CD14-positive monocyte (primary cell): ENCODE measurements at regions not wholly inside any gene's neighbourhood (a gene's known extent, or its start where the extent isn't known, plus 50 kb on each side); places are given as distances from the start of the nearest gene placed in this dataset.

Experiments used
- DNase-seq, 3 donors: peaks; one replicate each; pipeline ENCODE4 v3.0.0-alpha.2; 2011 to 2022
- H2AFZ ChIP-seq: 2 replicates; pipeline ENCODE4 v1.6.0; 2012; ENCODE audit warnings: mild to moderate bottlenecking, low read depth, low read length, inconsistent platforms; ENCODE audit not compliant: insufficient read depth, poor library complexity, severe bottlenecking
- H3K27ac ChIP-seq, 2 donors: 1 replicate in 1 of 2; 2 replicates in 1 of 2; pipeline ENCODE4 v1.5.1; 2012 to 2013; ENCODE audit warnings: low read length in 2 of 2, control low read depth in 1 of 2, inconsistent platforms in 1 of 2, low read depth in 1 of 2, mild to moderate bottlenecking in 1 of 2
- H3K27me3 ChIP-seq, 2 donors: one replicate each; pipeline versions ENCODE4 v1.6.0 to v1.6.1; 2011 to 2013; ENCODE audit warnings: low read length in 2 of 2; ENCODE audit not compliant: control insufficient read depth in 2 of 2, insufficient read depth in 2 of 2
- H3K36me3 ChIP-seq, 2 donors: replicated peaks in 1 of 2; 1 replicate in 1 of 2; 2 replicates in 1 of 2; pipeline versions ENCODE4 v1.5.1 to v1.6.1; 2012 to 2013; ENCODE audit warnings: low read length in 2 of 2, control low read depth in 1 of 2, inconsistent platforms in 1 of 2, mild to moderate bottlenecking in 1 of 2; ENCODE audit not compliant: insufficient read depth in 2 of 2, control insufficient read depth in 1 of 2
- H3K4me1 ChIP-seq, 2 donors: 1 replicate in 1 of 2; 2 replicates in 1 of 2; pipeline versions ENCODE4 v1.5.1 to v1.6.1; 2012 to 2013; ENCODE audit warnings: low read length in 2 of 2, control low read depth in 1 of 2, inconsistent platforms in 1 of 2, mild to moderate bottlenecking in 1 of 2, moderate library complexity in 1 of 2; ENCODE audit not compliant: insufficient read depth in 2 of 2, control insufficient read depth in 1 of 2
- H3K4me2 ChIP-seq: replicated peaks from 2 replicates; pipeline ENCODE3; 2012; ENCODE audit warnings: low read length, moderate library complexity, mild to moderate bottlenecking; ENCODE audit not compliant: poor library complexity, severe bottlenecking; ENCODE audit errors: extremely low read depth
- H3K4me3 ChIP-seq, 3 experiments: fragments of 200-600 bp in 1 of 3; sonication (generic) in 1 of 3; replicated peaks in 1 of 3; 1 replicate in 2 of 3; 2 replicates in 1 of 3; pipeline ENCODE4 v1.5.1; 2011 to 2013; ENCODE audit warnings: low read length in 3 of 3, mild to moderate bottlenecking in 3 of 3, control low read depth in 2 of 3, low read depth in 2 of 3, inconsistent platforms in 1 of 3, moderate library complexity in 1 of 3
- H3K79me2 ChIP-seq: 2 replicates; pipeline ENCODE4 v1.6.0; 2012; ENCODE audit warnings: mild to moderate bottlenecking, control low read depth, inconsistent platforms, low read length, moderate library complexity; ENCODE audit not compliant: insufficient read depth
- H3K9ac ChIP-seq: 2 replicates; pipeline ENCODE4 v1.6.0; 2017; ENCODE audit warnings: low read length, mild to moderate bottlenecking; ENCODE audit not compliant: insufficient read depth, poor library complexity, severe bottlenecking
- H3K9me3 ChIP-seq, 2 donors: replicated peaks in 1 of 2; 1 replicate in 1 of 2; 2 replicates in 1 of 2; pipeline versions ENCODE4 v1.5.1 to v1.6.1; 2012 to 2013; ENCODE audit warnings: low read length in 2 of 2, control low read depth in 1 of 2; ENCODE audit not compliant: control insufficient read depth in 1 of 2, insufficient read depth in 1 of 2
- H4K20me1 ChIP-seq: 2 replicates; pipeline ENCODE4 v1.6.0; 2012; ENCODE audit warnings: mild to moderate bottlenecking, low read length, control low read depth, moderate library complexity; ENCODE audit not compliant: insufficient read depth
- H3K27ac Mint-ChIP-seq, 7 donors: one replicate each; pipeline ENCODE4 v1.8.0; 2020; ENCODE audit warnings: mild to moderate bottlenecking in 7 of 7, mixed read lengths in 7 of 7, moderate library complexity in 6 of 7, inconsistent platforms in 2 of 7
- H3K27me3 Mint-ChIP-seq, 3 donors: one replicate each; pipeline ENCODE4 v1.8.0; 2021 to 2022; ENCODE audit warnings: low read depth in 3 of 3, mild to moderate bottlenecking in 3 of 3, mixed read lengths in 3 of 3, moderate library complexity in 3 of 3, inconsistent platforms in 1 of 3
- H3K36me3 Mint-ChIP-seq, 2 donors: one replicate each; pipeline ENCODE4 v1.8.0; 2020; ENCODE audit warnings: mixed read lengths in 2 of 2, inconsistent platforms in 1 of 2, mild to moderate bottlenecking in 1 of 2
- H3K4me1 Mint-ChIP-seq: one replicate; pipeline ENCODE4 v1.8.0; 2020; ENCODE audit warnings: mild to moderate bottlenecking, mixed read lengths
- H3K4me3 Mint-ChIP-seq, 2 donors: one replicate each; pipeline ENCODE4 v1.8.0; 2020; ENCODE audit warnings: mild to moderate bottlenecking in 2 of 2, mixed read lengths in 2 of 2, moderate library complexity in 1 of 2
- H3K9me3 Mint-ChIP-seq, 7 donors: one replicate each; pipeline ENCODE4 v1.8.0; 2020 to 2022; ENCODE audit warnings: mixed read lengths in 7 of 7, mild to moderate bottlenecking in 6 of 7, moderate library complexity in 6 of 7, inconsistent platforms in 2 of 7
- WGBS: methylation state at CpG from one replicate; pipeline ENCODE4 v1.1.5; 2013; ENCODE audit warnings: missing lambda C conversion rate; ENCODE audit not compliant: insufficient coverage; 5-methylcytosine and 5-hydroxymethylcytosine counted together
- intact Hi-C, 2 donors: fragments of 100-400 bp; cut with micrococcal nuclease; formaldehyde crosslinking; loops; one replicate each; pipeline versions ENCODE4 v1.15.0 to v1.15.1; 2023
- TF ChIP-seq, protein P1 (sequence below): fragments of 200-600 bp; IDR thresholded peaks from one replicate; pipeline ENCODE4 v1.8.0; 2022; ENCODE audit warnings: antibody characterized with exemption, mild to moderate bottlenecking

DNA sequence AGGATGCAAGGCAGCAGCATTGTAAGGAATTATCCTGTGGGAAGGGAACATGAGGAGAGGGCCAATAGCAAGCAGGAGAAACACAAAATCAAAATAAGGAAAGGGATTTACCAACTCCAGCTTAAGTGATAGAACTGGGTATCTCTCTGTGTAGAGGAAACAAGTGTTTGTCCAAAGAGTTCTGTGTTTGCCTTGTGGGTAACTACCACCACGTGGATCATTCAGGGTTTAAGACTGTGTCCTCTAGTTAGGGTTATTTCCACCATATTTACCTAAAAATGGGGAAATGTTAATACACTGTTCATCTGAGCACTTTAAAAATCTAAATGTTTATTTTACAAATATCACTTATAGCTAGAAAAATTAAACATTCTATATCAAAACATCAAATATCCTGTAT, 283.3 kb downstream of the EIPR1 start:
- Histone ChIP-seq H3K36me3 (no peaks in the 10 kb centered on the region), H3K4me1 (no peaks in the 10 kb centered on the region), H3K9me3 (peaks cover 0 to 1% of the 10 kb centered on the region in 2 donors), H2AFZ (no peak overlapping the region), H3K27ac (no peak overlapping the region), H4K20me1 (no peaks in the 10 kb centered on the region), H3K4me3 (no peak overlapping the region), H3K27me3 (no peaks in the 10 kb centered on the region), H3K4me2 (no peak overlapping the region), H3K79me2 (no peaks in the 10 kb centered on the region), H3K9ac (no peak overlapping the region)
- Mint-ChIP-seq H3K9me3 (peaks cover 0 to 7% (median 3%) of the 10 kb centered on the region in 7 donors), H3K4me3 (no peak overlapping the region), H3K4me1 (no peaks in the 10 kb centered on the region), H3K36me3 (no peaks in the 10 kb centered on the region), H3K27me3 (peaks cover 10 to 14% (median 13%) of the 10 kb centered on the region in 3 donors), H3K27ac (no peak overlapping the region)
- intact Hi-C loops = no loop called here
- no CpG with 5 or more reads among the region's 1 CpG for WGBS
- TF ChIP-seq, protein P1, sequence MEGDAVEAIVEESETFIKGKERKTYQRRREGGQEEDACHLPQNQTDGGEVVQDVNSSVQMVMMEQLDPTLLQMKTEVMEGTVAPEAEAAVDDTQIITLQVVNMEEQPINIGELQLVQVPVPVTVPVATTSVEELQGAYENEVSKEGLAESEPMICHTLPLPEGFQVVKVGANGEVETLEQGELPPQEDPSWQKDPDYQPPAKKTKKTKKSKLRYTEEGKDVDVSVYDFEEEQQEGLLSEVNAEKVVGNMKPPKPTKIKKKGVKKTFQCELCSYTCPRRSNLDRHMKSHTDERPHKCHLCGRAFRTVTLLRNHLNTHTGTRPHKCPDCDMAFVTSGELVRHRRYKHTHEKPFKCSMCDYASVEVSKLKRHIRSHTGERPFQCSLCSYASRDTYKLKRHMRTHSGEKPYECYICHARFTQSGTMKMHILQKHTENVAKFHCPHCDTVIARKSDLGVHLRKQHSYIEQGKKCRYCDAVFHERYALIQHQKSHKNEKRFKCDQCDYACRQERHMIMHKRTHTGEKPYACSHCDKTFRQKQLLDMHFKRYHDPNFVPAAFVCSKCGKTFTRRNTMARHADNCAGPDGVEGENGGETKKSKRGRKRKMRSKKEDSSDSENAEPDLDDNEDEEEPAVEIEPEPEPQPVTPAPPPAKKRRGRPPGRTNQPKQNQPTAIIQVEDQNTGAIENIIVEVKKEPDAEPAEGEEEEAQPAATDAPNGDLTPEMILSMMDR = no peak
- no peak for DNase-seq

DNA sequence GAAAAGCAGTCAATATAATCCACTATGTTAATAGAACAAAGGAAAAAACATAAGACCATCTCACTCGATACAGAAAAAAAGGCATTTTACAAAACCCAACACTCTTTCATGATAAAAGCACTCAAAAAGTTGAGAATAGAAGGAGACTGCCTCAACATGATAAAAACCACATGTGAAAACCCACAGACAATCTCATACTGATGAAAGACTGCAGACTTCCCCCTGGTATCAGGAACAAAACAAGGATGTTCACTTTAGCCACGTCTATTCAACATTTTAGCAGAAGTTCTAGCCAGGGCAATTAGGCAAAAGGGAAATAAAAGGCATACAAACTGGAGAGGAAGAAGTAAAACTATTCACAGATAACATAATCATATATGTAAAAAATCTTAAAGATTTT, 285.9 kb downstream of the EIPR1 start:
- Histone ChIP-seq H3K4me3 (no peak overlapping the region), H3K9ac (no peak overlapping the region), H3K4me2 (no peak overlapping the region), H3K36me3 (no peaks in the 10 kb centered on the region), H3K4me1 (no peaks in the 10 kb centered on the region), H4K20me1 (no peaks in the 10 kb centered on the region), H3K9me3 (peaks cover 0 to 5% of the 10 kb centered on the region in 2 donors), H3K79me2 (no peaks in the 10 kb centered on the region), H3K27me3 (no peaks in the 10 kb centered on the region), H3K27ac (no peak overlapping the region), H2AFZ (no peak overlapping the region)
- Mint-ChIP-seq H3K4me1 (no peaks in the 10 kb centered on the region), H3K27me3 (peaks cover 1 to 10% (median 4%) of the 10 kb centered on the region in 3 donors), H3K27ac (no peak overlapping the region), H3K4me3 (no peak overlapping the region), H3K36me3 (no peaks in the 10 kb centered on the region), H3K9me3 (peaks cover 2 to 11% (median 9%) of the 10 kb centered on the region in 7 donors)
- intact Hi-C loops = no loop called here
- no peak for DNase-seq
- TF ChIP-seq, protein P1 = no peak
- WGBS = no CpG with 5 or more reads among the region's 2 CpGs
